HEK293T (cell line): ENCODE measurements at regions not wholly inside any gene's neighbourhood (a gene's known extent, or its start where the extent isn't known, plus 50 kb on each side); places are given as distances from the start of the nearest gene placed in this dataset.

ENCODE experiments used
- ARNT ChIP-seq: fragments of 450-650 bp; IDR thresholded peaks from 2 replicates; pipeline ENCODE4 v1.6.1; 2017; ENCODE audit warnings: mild to moderate bottlenecking
- ELF4 ChIP-seq: fragments of 450-650 bp; IDR thresholded peaks from 2 replicates; pipeline ENCODE4 v1.6.1; 2017; ENCODE audit warnings: antibody characterized with exemption
- FOXA1 ChIP-seq: fragments of 450-650 bp; IDR thresholded peaks from 2 replicates; pipeline ENCODE4 v1.6.1; 2016; ENCODE audit warnings: mild to moderate bottlenecking
- FOXK2 ChIP-seq: fragments of 450-650 bp; IDR thresholded peaks from 2 replicates; pipeline ENCODE4 v1.6.1; 2016; ENCODE audit warnings: mild to moderate bottlenecking
- HDGF ChIP-seq: fragments of 450-650 bp; IDR thresholded peaks from 2 replicates; pipeline ENCODE4 v1.6.1; 2017; ENCODE audit warnings: antibody characterized with exemption, borderline replicate concordance
- L3MBTL2 ChIP-seq: fragments of 450-650 bp; conservative IDR thresholded peaks from 2 replicates; pipeline ENCODE4 v1.6.1; 2016; ENCODE audit warnings: mild to moderate bottlenecking
- NFRKB ChIP-seq: fragments of 450-650 bp; IDR thresholded peaks from 2 replicates; pipeline ENCODE4 v1.6.1; 2016; ENCODE audit warnings: mild to moderate bottlenecking, moderate library complexity
- SP1 ChIP-seq: fragments of 450-650 bp; IDR thresholded peaks from 2 replicates; pipeline ENCODE4 v1.6.1; 2017
- SUZ12 ChIP-seq: fragments of 450-650 bp; IDR thresholded peaks from 2 replicates; pipeline ENCODE4 v1.6.1; 2016; ENCODE audit warnings: mild to moderate bottlenecking
- TARDBP ChIP-seq: fragments of 450-650 bp; IDR thresholded peaks from 2 replicates; pipeline ENCODE4 v1.6.1; 2016

- TF ChIP-seq SP1 (no peak), L3MBTL2 (no peak), FOXA1 (no peak), ARNT (no peak), NFRKB (no peak), FOXK2 (no peak), ELF4 (no peak), SUZ12 (no peak), HDGF (no peak), TARDBP (no peak)
These were observed 1179.7 kb upstream of the ADGRL3 start for GRCh38 chr4:60020389-60020788.
